GM12878 (cell line): ENCODE measurements at regions not wholly inside any gene's neighbourhood (a gene's known extent, or its start where the extent isn't known, plus 50 kb on each side); places are given as distances from the start of the nearest gene placed in this dataset.

Experiments used
- CTCF ChIP-seq, 3 experiments: IDR thresholded peaks in 2 of 3; conservative IDR thresholded peaks in 1 of 3; 2 replicates each; pipeline ENCODE4 v1.5.1; 2011; ENCODE audit warnings: low read depth in 3 of 3, low read length in 3 of 3, mild to moderate bottlenecking in 3 of 3, control low read depth in 2 of 3, moderate library complexity in 2 of 3, inconsistent platforms in 1 of 3, mixed read lengths in 1 of 3; ENCODE audit not compliant: control insufficient read depth in 2 of 3, insufficient read depth in 1 of 3; ENCODE audit errors: extremely low read depth in 1 of 3
- MXI1 ChIP-seq: fragments of 150-350 bp; IDR thresholded peaks from 2 replicates; pipeline ENCODE4 v1.6.1; 2011; ENCODE audit warnings: low read depth, mild to moderate bottlenecking, inconsistent platforms, low read length, improper control_type of control experiment
- ZBED1 ChIP-seq: IDR thresholded peaks from 2 replicates; pipeline ENCODE4 v1.6.1; 2016; ENCODE audit warnings: borderline replicate concordance

DNA sequence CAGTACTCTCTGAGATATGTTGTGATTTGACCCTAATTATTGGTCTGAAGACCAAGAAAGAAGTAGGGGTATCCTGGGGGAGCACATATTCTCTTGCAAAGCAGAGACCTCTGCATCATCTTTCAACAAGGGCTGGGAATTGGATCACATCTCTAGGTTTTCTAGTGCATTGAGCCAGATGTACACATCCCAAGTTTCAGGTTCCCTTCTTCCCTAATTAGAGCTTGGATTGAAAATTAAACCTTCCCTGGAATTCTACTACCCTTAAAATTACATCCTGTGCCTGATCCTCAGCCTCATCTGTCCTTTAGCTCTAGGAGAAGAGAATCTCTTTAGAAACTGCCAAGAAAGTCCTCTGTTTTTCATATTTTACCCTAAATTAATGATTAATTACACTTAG, 839.6 kb downstream of the SLC6A15 start:
- TF ChIP-seq MXI1 (no peak), CTCF (IDR thresholded peaks at IDR 0.05 in 2 of 3, conservative IDR thresholded peaks at IDR 0.05 in 1 of 3; ENCODE audit: control insufficient read depth in 2 of 3, extremely low read depth in 1 of 3, insufficient read depth in 1 of 3, low read depth in 3 of 3, low read length in 3 of 3) (no peak), ZBED1 (no peak)
